Thymus (tissue), 11 donors: ENCODE measurements at regions not wholly inside any gene's neighbourhood (a gene's known extent, or its start where the extent isn't known, plus 50 kb on each side); places are given as distances from the start of the nearest gene placed in this dataset.

Experiments
- DNase-seq, 9 donors: peaks; one replicate each; pipeline ENCODE4 v3.0.0-alpha.2; 2013; ENCODE audit warnings: low spot score in 9 of 9, low read depth in 6 of 9, missing footprints in 1 of 9
- H3K27ac ChIP-seq, 2 donors: one replicate each; pipeline ENCODE4 v1.5.1; 2013; ENCODE audit warnings: control low read depth in 1 of 2, low read depth in 1 of 2, low read length in 1 of 2, mild to moderate bottlenecking in 1 of 2, moderate library complexity in 1 of 2
- H3K27me3 ChIP-seq, 2 donors: one replicate each; pipeline ENCODE4 v1.5.1; 2013; ENCODE audit warnings: low read length in 1 of 2; ENCODE audit not compliant: control insufficient read depth in 2 of 2, insufficient read depth in 1 of 2
- H3K36me3 ChIP-seq, 2 donors: one replicate each; pipeline ENCODE4 v1.5.1; 2013; ENCODE audit warnings: low read length in 1 of 2, mild to moderate bottlenecking in 1 of 2, moderate library complexity in 1 of 2; ENCODE audit not compliant: control insufficient read depth in 2 of 2, insufficient read depth in 2 of 2
- H3K4me1 ChIP-seq, 2 donors: one replicate each; pipeline ENCODE4 v1.5.1; 2013; ENCODE audit warnings: low read length in 2 of 2; ENCODE audit not compliant: control insufficient read depth in 2 of 2, insufficient read depth in 2 of 2
- H3K4me3 ChIP-seq, 2 donors: one replicate each; pipeline ENCODE4 v1.5.1; 2013; ENCODE audit warnings: low read length in 2 of 2, control low read depth in 1 of 2, mild to moderate bottlenecking in 1 of 2
- H3K9me3 ChIP-seq, 2 donors: one replicate each; pipeline ENCODE4 v1.5.1; 2013; ENCODE audit warnings: low read length in 1 of 2, mild to moderate bottlenecking in 1 of 2; ENCODE audit not compliant: control insufficient read depth in 2 of 2, insufficient read depth in 1 of 2
- WGBS: extraction: QIAGEN DNeasy Blood & Tissue Kit; methylation state at CpG from one replicate; pipeline ENCODE4 v1.1.7; 2013; 5-methylcytosine and 5-hydroxymethylcytosine counted together
- donor health status: healthy.

DNA sequence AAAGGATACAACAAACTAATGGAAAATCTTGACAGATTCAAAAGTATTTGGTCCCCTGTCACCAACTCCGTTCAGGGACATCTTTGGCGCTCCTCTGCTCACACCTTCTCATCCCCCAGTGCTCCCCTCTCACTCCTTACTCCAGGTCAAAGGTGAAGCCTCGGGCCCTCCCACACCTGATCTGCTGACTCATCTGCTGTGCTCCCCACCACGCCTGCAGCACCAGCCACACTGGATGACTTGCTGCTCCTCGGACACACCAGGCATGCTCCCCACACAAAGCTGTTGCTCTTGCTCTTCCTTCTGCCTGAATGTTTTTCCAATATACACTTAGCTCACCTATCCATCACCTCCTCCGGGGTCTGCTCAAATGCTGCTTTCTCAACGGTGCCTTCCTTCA lies 123.4 kb downstream of the ESM1 start:
- WGBS = 84% methylated on average over 7 of the region's 7 CpGs
- H3K4me1 ChIP-seq = no peaks in the 10 kb centered on the region
- no peak overlapping the region for H3K27ac ChIP-seq
- H3K4me3 ChIP-seq = no peak overlapping the region
- H3K36me3 ChIP-seq = no peaks in the 10 kb centered on the region
- H3K9me3 ChIP-seq = no peaks in the 10 kb centered on the region
- no peak for DNase-seq
- H3K27me3 ChIP-seq = no peaks in the 10 kb centered on the region

DNA sequence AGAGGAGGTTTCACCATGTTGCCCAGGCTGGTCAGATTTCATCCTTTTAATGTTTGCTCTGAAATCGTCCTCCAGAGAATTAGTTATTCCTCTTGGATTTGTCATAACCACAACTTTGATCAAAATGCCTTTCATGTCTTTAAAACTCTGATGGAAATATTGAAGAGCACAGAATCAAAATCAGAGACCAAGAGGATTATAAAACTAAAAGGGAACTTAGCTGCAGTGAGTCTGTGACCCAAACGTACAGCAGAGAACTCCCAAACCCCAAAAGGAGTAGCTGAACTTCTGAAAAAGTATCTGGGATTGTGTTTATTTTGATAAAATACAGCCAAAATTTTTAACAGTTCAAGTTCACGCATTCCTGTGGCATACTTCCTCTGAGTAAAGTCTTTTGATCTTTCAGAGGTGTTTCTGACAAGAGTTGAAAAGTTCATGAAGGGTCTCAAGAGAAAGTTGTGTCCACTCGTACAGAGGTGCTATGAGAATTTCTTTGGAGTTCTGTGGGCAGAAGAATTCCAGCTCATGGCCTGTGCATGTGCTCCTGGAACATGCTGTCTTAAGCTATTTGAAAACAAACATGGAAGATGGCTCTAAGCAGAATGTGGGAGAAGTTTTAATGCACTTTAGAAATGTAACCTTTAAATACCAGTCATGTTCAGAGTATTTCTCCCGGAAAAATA lies 124.0 kb downstream of the ESM1 start:
- Histone ChIP-seq H3K4me1 (no peaks in the 10 kb centered on the region), H3K36me3 (no peaks in the 10 kb centered on the region), H3K4me3 (no peak overlapping the region), H3K27ac (no peak overlapping the region), H3K9me3 (no peaks in the 10 kb centered on the region), H3K27me3 (no peaks in the 10 kb centered on the region)
- DNase-seq = no peak
- 78% methylated on average over 5 of the region's 5 CpGs for WGBS

DNA sequence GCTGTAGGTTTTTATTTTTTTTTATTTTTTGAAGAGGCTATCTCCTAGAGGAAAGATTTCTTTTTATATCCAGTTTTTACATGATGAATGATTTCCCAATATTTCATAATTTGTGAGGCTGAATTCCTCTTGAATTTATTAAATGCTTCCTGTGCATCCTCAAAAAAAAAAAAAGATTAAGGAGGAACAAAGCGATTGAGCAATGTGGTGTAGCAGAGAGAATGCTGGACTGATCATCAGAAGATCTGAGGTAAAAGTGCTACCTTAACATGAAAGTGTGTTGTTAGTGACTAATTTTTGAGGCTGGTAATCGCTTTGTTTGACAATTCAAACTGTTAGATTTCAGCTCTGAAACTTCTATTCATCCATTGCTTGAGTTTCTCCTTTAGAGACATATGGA lies 125.1 kb downstream of the ESM1 start:
- no peak overlapping the region for H3K4me3 ChIP-seq
- no peaks in the 10 kb centered on the region for H3K27me3 ChIP-seq
- WGBS = 94% methylated on average over 2 of the region's 2 CpGs
- no peak overlapping the region for H3K27ac ChIP-seq
- DNase-seq = no peak
- no peaks in the 10 kb centered on the region for H3K9me3 ChIP-seq
- no peaks in the 10 kb centered on the region for H3K36me3 ChIP-seq
- no peaks in the 10 kb centered on the region for H3K4me1 ChIP-seq

DNA sequence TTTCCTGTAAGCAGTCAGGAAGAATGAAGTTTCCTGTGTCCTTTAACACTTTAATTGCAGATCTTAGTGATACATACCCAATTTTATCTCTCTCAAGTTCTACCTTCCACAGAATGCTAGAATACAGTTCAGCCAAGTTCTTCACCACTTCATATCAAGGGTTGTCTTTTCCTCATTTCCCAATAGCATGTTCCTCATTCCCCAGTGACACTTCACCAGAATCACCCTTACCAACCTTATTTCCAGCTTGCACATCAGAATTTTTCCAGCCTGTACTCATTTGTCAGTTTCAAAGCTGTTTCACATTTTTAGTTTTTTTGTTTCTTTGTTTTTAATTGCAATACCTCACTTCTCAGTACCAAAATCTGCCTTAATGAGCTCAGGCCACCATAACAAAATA lies 126.1 kb downstream of the ESM1 start:
- H3K9me3 ChIP-seq = no peaks in the 10 kb centered on the region
- no peaks in the 10 kb centered on the region for H3K4me1 ChIP-seq
- DNase-seq = no peak
- no peak overlapping the region for H3K27ac ChIP-seq
- no peak overlapping the region for H3K4me3 ChIP-seq
- H3K27me3 ChIP-seq = no peaks in the 10 kb centered on the region
- no peaks in the 10 kb centered on the region for H3K36me3 ChIP-seq

DNA sequence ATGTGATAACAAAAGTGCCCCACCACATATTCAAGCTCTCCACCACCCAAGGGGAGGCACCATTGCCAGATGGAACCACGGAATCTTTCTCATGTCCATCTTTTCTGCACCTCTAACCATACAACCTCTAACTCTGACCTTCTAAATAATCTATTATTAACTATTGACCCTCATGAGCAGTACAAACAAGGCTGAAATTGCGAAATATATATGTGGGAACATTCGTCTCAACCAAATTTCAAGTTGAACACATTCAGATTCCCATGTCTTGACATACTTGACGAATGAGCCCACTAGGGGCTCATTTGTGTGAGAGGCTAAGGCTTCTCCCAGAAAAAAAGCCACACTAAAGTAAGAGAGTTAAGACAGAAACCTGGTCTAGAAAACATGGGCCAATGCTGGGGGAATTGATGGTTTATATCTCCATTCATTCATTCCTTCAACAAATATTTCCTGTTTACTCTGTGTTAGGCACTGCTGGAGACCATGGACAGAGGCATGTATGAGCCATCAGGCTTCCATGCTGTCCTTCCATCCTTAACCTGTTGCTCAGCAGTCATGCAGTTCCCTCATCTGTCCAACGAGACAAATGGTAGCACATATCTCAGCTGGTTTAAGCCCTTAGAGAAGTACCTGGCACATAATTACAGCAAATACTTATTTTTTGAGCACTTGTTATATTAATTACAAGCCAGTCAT lies 130.4 kb downstream of the ESM1 start:
- Histone ChIP-seq H3K27ac (no peak overlapping the region), H3K27me3 (no peaks in the 10 kb centered on the region), H3K9me3 (no peaks in the 10 kb centered on the region), H3K4me1 (no peaks in the 10 kb centered on the region), H3K4me3 (no peak overlapping the region), H3K36me3 (no peaks in the 10 kb centered on the region)
- DNase-seq = no peak
- WGBS = 95% methylated on average over 5 of the region's 5 CpGs

DNA sequence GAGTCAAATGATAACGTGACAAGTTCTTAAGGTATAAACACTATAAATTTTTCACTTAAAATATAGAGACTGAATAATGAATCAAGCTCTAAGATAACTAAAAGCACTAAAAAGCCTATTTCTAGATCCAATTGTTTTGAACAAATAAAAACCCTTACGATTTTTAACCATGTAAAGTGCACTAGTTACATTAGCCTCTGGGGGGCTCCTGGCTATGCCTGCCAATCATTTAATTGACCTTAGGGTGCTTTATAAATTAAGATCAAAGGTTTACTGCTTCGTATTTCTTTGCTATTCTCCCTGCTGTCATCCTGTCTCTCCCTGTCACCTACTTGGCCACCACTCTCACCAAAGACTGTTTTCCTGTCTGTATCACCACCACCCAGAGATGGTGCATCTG lies 133.4 kb downstream of the ESM1 start:
- no peaks in the 10 kb centered on the region for H3K9me3 ChIP-seq
- H3K4me1 ChIP-seq = no peaks in the 10 kb centered on the region
- no peak overlapping the region for H3K27ac ChIP-seq
- no peaks in the 10 kb centered on the region for H3K27me3 ChIP-seq
- no peak for DNase-seq
- H3K4me3 ChIP-seq = no peak overlapping the region
- WGBS = 87% methylated on average over 3 of the region's 3 CpGs
- H3K36me3 ChIP-seq = no peaks in the 10 kb centered on the region

DNA sequence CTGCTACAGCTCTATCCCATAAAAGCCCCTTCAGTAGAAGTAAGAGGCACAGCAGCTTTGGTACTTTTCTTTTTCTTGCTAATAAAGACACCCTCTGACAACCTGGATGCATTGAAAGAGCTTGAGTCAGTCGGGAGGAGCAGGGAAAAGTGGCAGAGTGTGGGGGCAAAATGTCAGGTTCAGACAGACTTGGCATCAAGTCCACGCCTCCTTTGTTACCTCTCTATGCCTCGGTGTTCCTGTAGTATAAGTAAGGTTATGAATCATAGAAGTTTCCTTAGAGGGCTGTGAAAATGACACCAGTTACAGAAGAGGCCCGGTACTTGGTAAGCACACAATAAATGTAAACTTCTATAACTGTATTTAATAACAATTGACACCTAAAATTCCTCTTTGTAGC lies 133.9 kb downstream of the ESM1 start:
- H3K4me1 ChIP-seq = no peaks in the 10 kb centered on the region
- no peak overlapping the region for H3K4me3 ChIP-seq
- DNase-seq = no peak
- no peaks in the 10 kb centered on the region for H3K9me3 ChIP-seq
- H3K36me3 ChIP-seq = no peaks in the 10 kb centered on the region
- no peaks in the 10 kb centered on the region for H3K27me3 ChIP-seq
- H3K27ac ChIP-seq = no peak overlapping the region
- 87% methylated on average over 4 of the region's 4 CpGs for WGBS

DNA sequence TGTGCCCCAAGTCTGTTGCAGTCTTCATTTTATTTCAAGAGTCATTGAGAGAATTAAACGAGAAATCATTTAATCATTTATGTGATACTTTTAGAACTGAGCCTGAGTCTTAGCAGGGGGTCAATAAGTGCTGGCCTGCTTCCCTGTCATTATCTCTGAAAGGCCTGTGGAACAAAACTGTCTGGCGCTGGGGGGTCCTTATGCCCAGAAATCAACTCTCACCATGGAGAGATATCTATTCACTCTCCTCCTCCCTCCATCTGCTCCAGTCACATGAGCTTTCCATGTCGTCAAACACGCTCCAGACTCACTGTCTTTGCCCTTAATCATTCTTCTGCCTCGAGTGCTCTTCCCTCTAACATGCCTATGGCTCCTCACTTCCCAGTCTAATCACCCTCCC lies 136.8 kb downstream of the ESM1 start:
- no peak for DNase-seq
- no peak overlapping the region for H3K27ac ChIP-seq
- H3K36me3 ChIP-seq = no peaks in the 10 kb centered on the region
- H3K27me3 ChIP-seq = no peaks in the 10 kb centered on the region
- no peak overlapping the region for H3K4me3 ChIP-seq
- WGBS = 94% methylated on average over 5 of the region's 5 CpGs
- H3K4me1 ChIP-seq = no peaks in the 10 kb centered on the region
- no peaks in the 10 kb centered on the region for H3K9me3 ChIP-seq

DNA sequence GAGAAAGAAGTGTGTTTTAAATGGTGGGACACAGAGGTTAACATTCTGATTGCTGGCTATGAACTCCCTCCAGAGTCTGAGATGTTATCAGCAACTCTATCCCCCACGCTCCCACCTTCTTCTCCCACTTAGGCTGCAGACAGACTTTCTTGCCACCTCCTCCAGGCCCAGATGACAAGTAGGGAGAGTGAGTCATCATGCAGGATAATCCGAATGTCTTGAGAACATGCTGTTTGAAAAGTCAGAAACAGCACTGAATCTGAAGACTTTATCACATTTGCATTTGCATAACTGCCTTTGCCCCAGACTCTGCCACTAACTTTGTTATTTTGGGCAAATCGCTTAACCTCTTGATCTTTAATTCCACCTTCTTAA lies 139.8 kb downstream of the ESM1 start:
- Histone ChIP-seq H3K36me3 (no peaks in the 10 kb centered on the region), H3K4me3 (no peak overlapping the region), H3K4me1 (no peaks in the 10 kb centered on the region), H3K27ac (no peak overlapping the region), H3K9me3 (no peaks in the 10 kb centered on the region), H3K27me3 (no peaks in the 10 kb centered on the region)
- no peak for DNase-seq
- WGBS = 86% methylated on average over 3 of the region's 3 CpGs
